ENCODE measurements at regions not wholly inside any gene's neighbourhood (a gene's known extent, or its start where the extent isn't known, plus 50 kb on each side); places are given as distances from the start of the nearest gene placed in this dataset.

GRCh38 chr12:92275443-92276154 lies 130.0 kb upstream of the BTG1 start:
- no peak for TF ChIP-seq POLR2A (IDR thresholded peaks at IDR 0.05; ENCODE audit: borderline replicate concordance, extremely low read depth, insufficient read depth, insufficient read length)
- TF ChIP-seq JUND (IDR thresholded peaks at IDR 0.05), result no peak
- no peak for TF ChIP-seq CTCF (IDR thresholded peaks at IDR 0.05 in 2 of 3, conservative IDR thresholded peaks at IDR 0.05 in 1 of 3; ENCODE audit: borderline replicate concordance in 1 of 3, insufficient read depth in 1 of 3, low read depth in 2 of 3, low read length in 2 of 3)

Data from HCT116 (cell line).